Stomach smooth muscle (tissue), 2 donors: ENCODE measurements at regions not wholly inside any gene's neighbourhood (a gene's known extent, or its start where the extent isn't known, plus 50 kb on each side); places are given as distances from the start of the nearest gene placed in this dataset.

Experiments used
- H3K27ac ChIP-seq: one replicate; pipeline ENCODE4 v1.7.0; 2013; ENCODE audit warnings: mild to moderate bottlenecking, low read length, inconsistent platforms
- H3K27me3 ChIP-seq, 2 donors: one replicate each; pipeline ENCODE4 v1.7.0; 2013; ENCODE audit warnings: low read length in 2 of 2; ENCODE audit not compliant: insufficient read depth in 2 of 2, control insufficient read depth in 1 of 2
- H3K36me3 ChIP-seq, 2 donors: one replicate each; pipeline ENCODE4 v1.7.0; 2013; ENCODE audit warnings: low read length in 2 of 2; ENCODE audit not compliant: control insufficient read depth in 2 of 2, insufficient read depth in 2 of 2
- H3K4me1 ChIP-seq: one replicate; pipeline ENCODE4 v1.7.0; 2013; ENCODE audit warnings: low read length; ENCODE audit not compliant: control insufficient read depth, insufficient read depth
- H3K4me3 ChIP-seq, 2 donors: one replicate each; pipeline ENCODE4 v1.7.0; 2013; ENCODE audit warnings: low read length in 2 of 2
- H3K9ac ChIP-seq, 2 donors: one replicate each; pipeline ENCODE4 v1.7.0; 2013; ENCODE audit warnings: low read length in 2 of 2, mild to moderate bottlenecking in 1 of 2
- H3K9me3 ChIP-seq, 2 donors: one replicate each; pipeline ENCODE4 v1.7.0; 2013; ENCODE audit warnings: low read length in 2 of 2; ENCODE audit not compliant: control insufficient read depth in 2 of 2
- donor health status: healthy.
- donor health status: Pancreatic carcinoma.

GRCh38 chr5:115723220-115723619, 93.2 kb downstream of the CDO1 start:
- no peaks in the 10 kb centered on the region for H3K36me3 ChIP-seq
- H3K4me1 ChIP-seq = no peaks in the 10 kb centered on the region
- H3K27ac ChIP-seq = no peak overlapping the region
- no peak overlapping the region for H3K4me3 ChIP-seq
- H3K9ac ChIP-seq = no peak overlapping the region
- H3K9me3 ChIP-seq = no peaks in the 10 kb centered on the region
- H3K27me3 ChIP-seq = no peaks in the 10 kb centered on the region

- Histone ChIP-seq H3K9ac (no peak overlapping the region), H3K9me3 (no peaks in the 10 kb centered on the region), H3K36me3 (no peaks in the 10 kb centered on the region), H3K27me3 (no peaks in the 10 kb centered on the region), H3K27ac (no peak overlapping the region), H3K4me3 (no peak overlapping the region), H3K4me1 (no peaks in the 10 kb centered on the region)
Observed at GRCh38 chr5:115720888-115721287, 95.1 kb upstream of the TMED7 start.

- no peak overlapping the region for H3K9ac ChIP-seq
- H3K4me1 ChIP-seq = no peaks in the 10 kb centered on the region
- H3K36me3 ChIP-seq = no peaks in the 10 kb centered on the region
- no peaks in the 10 kb centered on the region for H3K27me3 ChIP-seq
- H3K27ac ChIP-seq = no peak overlapping the region
- H3K4me3 ChIP-seq = no peak overlapping the region
- H3K9me3 ChIP-seq = no peaks in the 10 kb centered on the region
Observed at GRCh38 chr5:115718927-115719326, 93.1 kb upstream of the TMED7 start.

GRCh38 chr5:115713408-115713807, 87.6 kb upstream of the TMED7 start:
- Histone ChIP-seq H3K4me1 (no peaks in the 10 kb centered on the region), H3K9ac (no peak overlapping the region), H3K4me3 (no peak overlapping the region), H3K36me3 (no peaks in the 10 kb centered on the region), H3K9me3 (no peaks in the 10 kb centered on the region), H3K27me3 (no peaks in the 10 kb centered on the region), H3K27ac (no peak overlapping the region)

GRCh38 chr5:115709585-115709984, 83.7 kb upstream of the TMED7 start:
- Histone ChIP-seq H3K9ac (no peak overlapping the region), H3K36me3 (no peaks in the 10 kb centered on the region), H3K27me3 (no peaks in the 10 kb centered on the region), H3K4me3 (no peak overlapping the region), H3K4me1 (no peaks in the 10 kb centered on the region), H3K9me3 (no peaks in the 10 kb centered on the region), H3K27ac (no peak overlapping the region)

GRCh38 chr5:115708819-115709477, 83.1 kb upstream of the TMED7 start:
- no peak overlapping the region for H3K9ac ChIP-seq
- H3K27me3 ChIP-seq = no peaks in the 10 kb centered on the region

GRCh38 chr5:115703514-115703913, 77.7 kb upstream of the TMED7 start:
- Histone ChIP-seq H3K27ac (no peak overlapping the region), H3K36me3 (no peaks in the 10 kb centered on the region), H3K27me3 (no peaks in the 10 kb centered on the region), H3K4me1 (no peaks in the 10 kb centered on the region), H3K9me3 (no peaks in the 10 kb centered on the region), H3K9ac (no peak overlapping the region), H3K4me3 (no peak overlapping the region)

More at GRCh38 chr5:115708819-115709477, 83.1 kb upstream of the TMED7 start:
- H3K9me3 ChIP-seq = no peaks in the 10 kb centered on the region
- H3K4me3 ChIP-seq = no peak overlapping the region
- no peaks in the 10 kb centered on the region for H3K36me3 ChIP-seq
- H3K27ac ChIP-seq = no peak overlapping the region
- H3K4me1 ChIP-seq = no peaks in the 10 kb centered on the region

- Histone ChIP-seq H3K9ac (no peak overlapping the region), H3K36me3 (no peaks in the 10 kb centered on the region), H3K4me3 (no peak overlapping the region), H3K9me3 (no peaks in the 10 kb centered on the region), H3K4me1 (no peaks in the 10 kb centered on the region), H3K27ac (no peak overlapping the region), H3K27me3 (no peaks in the 10 kb centered on the region)
Observed at GRCh38 chr5:115702025-115702424, 76.2 kb upstream of the TMED7 start.

- no peaks in the 10 kb centered on the region for H3K4me1 ChIP-seq
Observed at GRCh38 chr5:115699967-115700366, 74.1 kb upstream of the TMED7 start.

GRCh38 chr5:115696141-115696650, 70.4 kb upstream of the TMED7 start:
- no peaks in the 10 kb centered on the region for H3K9me3 ChIP-seq
- H3K27ac ChIP-seq = no peak overlapping the region
- H3K27me3 ChIP-seq = no peaks in the 10 kb centered on the region
- no peaks in the 10 kb centered on the region for H3K36me3 ChIP-seq
- H3K4me1 ChIP-seq = no peaks in the 10 kb centered on the region
- H3K4me3 ChIP-seq = no peak overlapping the region
- H3K9ac ChIP-seq = no peak overlapping the region

More at GRCh38 chr5:115699967-115700366, 74.1 kb upstream of the TMED7 start:
- no peaks in the 10 kb centered on the region for H3K9me3 ChIP-seq
- H3K9ac ChIP-seq = no peak overlapping the region
- H3K4me3 ChIP-seq = no peak overlapping the region
- no peak overlapping the region for H3K27ac ChIP-seq
- no peaks in the 10 kb centered on the region for H3K27me3 ChIP-seq
- no peaks in the 10 kb centered on the region for H3K36me3 ChIP-seq

- no peaks in the 10 kb centered on the region for H3K4me1 ChIP-seq
- H3K4me3 ChIP-seq = no peak overlapping the region
- H3K36me3 ChIP-seq = no peaks in the 10 kb centered on the region
- no peaks in the 10 kb centered on the region for H3K9me3 ChIP-seq
- no peak overlapping the region for H3K27ac ChIP-seq
- no peak overlapping the region for H3K9ac ChIP-seq
- H3K27me3 ChIP-seq = no peaks in the 10 kb centered on the region
Observed at GRCh38 chr5:115695310-115695880, 69.6 kb upstream of the TMED7 start.
